Hepatocyte (in vitro differentiated cells): ENCODE measurements at regions not wholly inside any gene's neighbourhood (a gene's known extent, or its start where the extent isn't known, plus 50 kb on each side); places are given as distances from the start of the nearest gene placed in this dataset.

Experiments
- DNase-seq: peaks from one replicate; pipeline ENCODE4 v3.0.0-alpha.2; 2016; ENCODE audit warnings: low spot score
- H2AFZ ChIP-seq: fragments of 200-600 bp; sonication (generic); 2 replicates; pipeline ENCODE4 v1.6.0; 2016; ENCODE audit warnings: antibody characterized with exemption, mild to moderate bottlenecking
- H3K27ac ChIP-seq: fragments of 200-600 bp; sonication (generic); 2 replicates; pipeline ENCODE4 v1.5.1; 2016; ENCODE audit warnings: mild to moderate bottlenecking
- H3K27me3 ChIP-seq: fragments of 200-600 bp; sonication (generic); 2 replicates; pipeline ENCODE4 v1.6.1; 2016
- H3K36me3 ChIP-seq: fragments of 200-600 bp; sonication (generic); replicated peaks from 2 replicates; pipeline ENCODE4 v1.5.1; 2016; ENCODE audit warnings: low read depth; ENCODE audit not compliant: insufficient read depth
- H3K4me1 ChIP-seq: fragments of 200-600 bp; sonication (generic); 2 replicates; pipeline ENCODE4 v1.5.1; 2016; ENCODE audit warnings: mild to moderate bottlenecking, moderate library complexity; ENCODE audit not compliant: insufficient read depth
- H3K4me2 ChIP-seq: fragments of 200-600 bp; sonication (generic); 2 replicates; pipeline ENCODE4 v1.6.0; 2016
- H3K4me3 ChIP-seq: fragments of 200-600 bp; sonication (generic); 2 replicates; pipeline ENCODE4 v1.5.1; 2016; ENCODE audit warnings: mild to moderate bottlenecking
- H3K79me2 ChIP-seq: fragments of 200-600 bp; sonication (generic); 2 replicates; pipeline ENCODE4 v1.6.0; 2017; ENCODE audit warnings: mild to moderate bottlenecking
- H3K9me2 ChIP-seq: fragments of 200-600 bp; sonication (generic); replicated peaks from 2 replicates; pipeline ENCODE4 v1.6.0; 2017; ENCODE audit warnings: mild to moderate bottlenecking; ENCODE audit not compliant: insufficient read depth
- H3K9me3 ChIP-seq: fragments of 200-600 bp; sonication (generic); 2 replicates; pipeline ENCODE4 v1.5.1; 2016; ENCODE audit warnings: low read depth, mild to moderate bottlenecking
- H4K20me1 ChIP-seq: fragments of 200-600 bp; sonication (generic); 2 replicates; pipeline ENCODE4 v1.6.0; 2016; ENCODE audit warnings: mild to moderate bottlenecking; ENCODE audit not compliant: insufficient read depth, poor library complexity, severe bottlenecking
- CTCF ChIP-seq: fragments of 200-600 bp; sonication (generic); IDR thresholded peaks from 2 replicates; pipeline ENCODE4 v1.5.1; 2016; ENCODE audit warnings: antibody characterized with exemption, mild to moderate bottlenecking; ENCODE audit not compliant: poor library complexity
- EZH2 ChIP-seq: fragments of 200-600 bp; sonication (generic); IDR thresholded peaks from 2 replicates; pipeline ENCODE4 v1.6.1; 2016; ENCODE audit warnings: antibody characterized with exemption, mild to moderate bottlenecking, borderline replicate concordance
- EZH2phosphoT487 ChIP-seq: fragments of 200-600 bp; sonication (generic); IDR thresholded peaks from one replicate; pipeline ENCODE4 v1.6.1; 2018; ENCODE audit warnings: antibody characterized with exemption, mild to moderate bottlenecking, low read depth, moderate library complexity; ENCODE audit not compliant: unreplicated experiment, severe bottlenecking
- WGBS: methylation state at CpG from one replicate; pipeline ENCODE4 v1.1.6; 2016; ENCODE audit warnings: low lambda C conversion rate; ENCODE audit errors: missing lambda C conversion rate; 5-methylcytosine and 5-hydroxymethylcytosine counted together

- H3K27me3 ChIP-seq = no peaks in the 10 kb centered on the region
- no peak overlapping the region for H2AFZ ChIP-seq
- TF ChIP-seq CTCF (no peak), EZH2phosphoT487 (no peak), EZH2 (no peak)
- 89% methylated on average over 2 of the region's 2 CpGs for WGBS
- no peaks in the 10 kb centered on the region for H3K9me2 ChIP-seq
- H3K9me3 ChIP-seq = no peaks in the 10 kb centered on the region
- no peak overlapping the region for H3K4me3 ChIP-seq
- H3K27ac ChIP-seq = no peak overlapping the region
- no peak for DNase-seq
- no peaks in the 10 kb centered on the region for H3K79me2 ChIP-seq
- H3K4me1 ChIP-seq = peaks cover 4% of the 10 kb centered on the region
- no peaks in the 10 kb centered on the region for H3K36me3 ChIP-seq
- H4K20me1 ChIP-seq = no peaks in the 10 kb centered on the region
- H3K4me2 ChIP-seq = no peak overlapping the region
These were observed 205.9 kb downstream of the ARL4A start for GRCh38 chr7:12893292-12893691.

GRCh38 chr7:12895296-12895695, 207.9 kb downstream of the ARL4A start:
- no peak overlapping the region for H3K4me3 ChIP-seq

GRCh38 chr7:12896316-12896715, 208.9 kb downstream of the ARL4A start:
- Histone ChIP-seq H3K4me2 (no peak overlapping the region), H3K79me2 (no peaks in the 10 kb centered on the region), H3K27ac (no peak overlapping the region), H3K4me3 (no peak overlapping the region), H2AFZ (no peak overlapping the region), H3K9me2 (no peaks in the 10 kb centered on the region), H3K36me3 (no peaks in the 10 kb centered on the region), H4K20me1 (no peaks in the 10 kb centered on the region), H3K27me3 (no peaks in the 10 kb centered on the region), H3K4me1 (peaks cover 6% of the 10 kb centered on the region), H3K9me3 (no peaks in the 10 kb centered on the region)
- TF ChIP-seq EZH2phosphoT487 = no peak
- no peak for TF ChIP-seq EZH2
- no peak for TF ChIP-seq CTCF
- WGBS = 35% methylated on average over 1 of the region's 1 CpG
- no peak for DNase-seq

More at GRCh38 chr7:12895296-12895695, 207.9 kb downstream of the ARL4A start:
- H3K27ac ChIP-seq = no peak overlapping the region
- H3K9me2 ChIP-seq = no peaks in the 10 kb centered on the region
- 61% methylated on average over 3 of the region's 3 CpGs for WGBS
- H3K4me2 ChIP-seq = no peak overlapping the region
- no peak overlapping the region for H2AFZ ChIP-seq
- H3K9me3 ChIP-seq = no peaks in the 10 kb centered on the region
- no peak for TF ChIP-seq EZH2
- no peak for TF ChIP-seq EZH2phosphoT487
- no peak for DNase-seq
- no peaks in the 10 kb centered on the region for H3K36me3 ChIP-seq
- H4K20me1 ChIP-seq = no peaks in the 10 kb centered on the region
- H3K79me2 ChIP-seq = no peaks in the 10 kb centered on the region
- H3K27me3 ChIP-seq = no peaks in the 10 kb centered on the region
- peaks cover 6% of the 10 kb centered on the region for H3K4me1 ChIP-seq

- H4K20me1 ChIP-seq = no peaks in the 10 kb centered on the region
- no peak overlapping the region for H2AFZ ChIP-seq
- no peak overlapping the region for H3K4me2 ChIP-seq
- H3K36me3 ChIP-seq = no peaks in the 10 kb centered on the region
- TF ChIP-seq CTCF (no peak), EZH2phosphoT487 (no peak), EZH2 (no peak)
- H3K27me3 ChIP-seq = no peaks in the 10 kb centered on the region
- no peak overlapping the region for H3K4me3 ChIP-seq
- peaks cover 6% of the 10 kb centered on the region for H3K4me1 ChIP-seq
- no peak for DNase-seq
- 86% methylated on average over 2 of the region's 2 CpGs for WGBS
- no peaks in the 10 kb centered on the region for H3K79me2 ChIP-seq
- no peak overlapping the region for H3K27ac ChIP-seq
- no peaks in the 10 kb centered on the region for H3K9me3 ChIP-seq
- no peaks in the 10 kb centered on the region for H3K9me2 ChIP-seq
These were observed 210.6 kb downstream of the ARL4A start for GRCh38 chr7:12898004-12898403.
